ENCODE measurements at regions not wholly inside any gene's neighbourhood (a gene's known extent, or its start where the extent isn't known, plus 50 kb on each side); places are given as distances from the start of the nearest gene placed in this dataset.

- H3K4me3 ChIP-seq (ENCODE audit: low read depth, low read length) = no peak overlapping the region
- TF ChIP-seq CTCF (IDR thresholded peaks at IDR 0.05; ENCODE audit: low read depth, low read length) = no peak
These were observed 78.3 kb upstream of the MAP4K4 start for GRCh38 chr2:101619191-101619591.

- H3K4me3 ChIP-seq (ENCODE audit: low read depth, low read length) = no peak overlapping the region
- no peak for TF ChIP-seq CTCF (IDR thresholded peaks at IDR 0.05; ENCODE audit: low read depth, low read length)
These were observed 79.7 kb upstream of the MAP4K4 start for GRCh38 chr2:101617796-101618195.

DNA sequence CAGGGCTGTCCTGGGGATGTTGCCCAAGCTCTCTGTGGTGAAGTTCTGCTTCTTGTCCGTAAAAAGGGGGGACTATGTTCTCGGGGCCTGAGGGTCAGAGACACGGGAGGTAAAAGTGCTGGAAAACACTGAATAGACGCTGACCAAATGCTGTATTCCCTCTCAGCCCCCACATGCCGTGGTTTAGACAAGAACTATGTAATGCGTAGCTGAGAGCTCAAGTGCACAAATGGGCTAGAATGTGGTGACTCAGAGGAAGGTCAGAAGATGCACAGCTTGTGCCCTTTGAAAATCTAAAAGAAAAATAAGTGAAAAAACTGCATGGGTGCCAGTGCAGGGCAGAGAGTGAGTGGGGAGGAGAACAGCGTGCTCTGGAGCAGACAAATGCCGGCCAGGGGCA lies 80.3 kb upstream of the MAP4K4 start:
- H3K4me3 ChIP-seq (ENCODE audit: low read depth, low read length) = no peak overlapping the region
- no peak for TF ChIP-seq CTCF (IDR thresholded peaks at IDR 0.05; ENCODE audit: low read depth, low read length)

DNA sequence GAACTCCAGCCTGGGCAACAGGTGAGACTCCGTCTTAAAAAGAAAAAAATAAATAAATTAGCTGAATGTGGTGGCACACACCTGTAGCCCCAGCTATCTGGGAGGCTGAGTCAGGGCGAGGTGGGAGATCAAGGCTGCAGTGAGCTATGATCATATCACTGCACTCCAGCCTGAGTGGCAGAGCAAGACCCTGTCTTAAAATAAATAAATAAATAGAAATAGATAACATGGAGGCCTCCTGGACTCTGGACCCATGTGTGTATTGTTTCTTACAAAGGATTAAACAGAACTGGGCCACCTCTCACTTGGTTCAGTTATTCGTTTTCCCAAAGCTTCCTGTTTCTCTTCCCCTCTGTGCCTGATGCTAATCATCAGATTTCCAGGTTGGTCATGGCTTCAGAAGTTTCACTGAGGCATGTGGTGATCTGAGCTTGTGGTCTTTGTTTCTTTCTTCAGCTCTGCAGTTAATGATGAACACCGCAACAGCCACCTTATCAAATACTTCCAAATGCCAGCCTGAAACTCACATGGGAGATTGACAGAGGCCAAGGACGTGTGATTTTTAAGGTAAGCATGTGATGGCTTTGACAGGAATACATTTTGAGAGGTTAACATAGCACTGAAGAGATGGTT lies 83.3 kb upstream of the MAP4K4 start:
- H3K4me3 ChIP-seq (ENCODE audit: low read depth, low read length) = no peak overlapping the region
- TF ChIP-seq CTCF (IDR thresholded peaks at IDR 0.05; ENCODE audit: low read depth, low read length) = no peak

GRCh38 chr2:101613056-101613704 lies 84.3 kb upstream of the MAP4K4 start:
- TF ChIP-seq CTCF (IDR thresholded peaks at IDR 0.05; ENCODE audit: low read depth, low read length) = no peak
- no peak overlapping the region for H3K4me3 ChIP-seq (ENCODE audit: low read depth, low read length)

DNA sequence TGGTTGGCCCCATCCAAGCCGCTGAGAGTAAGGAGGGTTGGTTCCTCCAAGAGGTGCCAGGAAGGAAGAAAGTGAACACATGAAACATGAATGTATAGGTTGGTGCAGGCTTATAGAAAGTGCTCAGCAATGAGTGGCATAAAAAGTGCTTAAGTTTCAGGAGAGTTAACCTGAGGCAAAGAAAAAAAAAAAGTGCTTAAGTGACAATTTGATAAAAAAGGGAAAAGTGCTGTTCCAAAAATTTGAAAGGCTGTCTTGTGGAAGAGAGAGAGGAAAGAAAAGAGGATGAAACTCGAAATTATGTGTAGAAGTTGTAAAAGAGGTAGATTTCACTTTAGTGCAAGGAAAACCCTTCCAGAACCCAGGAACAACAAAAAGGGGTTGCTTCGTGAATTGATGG lies 85.5 kb upstream of the MAP4K4 start:
- no peak for TF ChIP-seq CTCF (IDR thresholded peaks at IDR 0.05; ENCODE audit: low read depth, low read length)
- no peak overlapping the region for H3K4me3 ChIP-seq (ENCODE audit: low read depth, low read length)

DNA sequence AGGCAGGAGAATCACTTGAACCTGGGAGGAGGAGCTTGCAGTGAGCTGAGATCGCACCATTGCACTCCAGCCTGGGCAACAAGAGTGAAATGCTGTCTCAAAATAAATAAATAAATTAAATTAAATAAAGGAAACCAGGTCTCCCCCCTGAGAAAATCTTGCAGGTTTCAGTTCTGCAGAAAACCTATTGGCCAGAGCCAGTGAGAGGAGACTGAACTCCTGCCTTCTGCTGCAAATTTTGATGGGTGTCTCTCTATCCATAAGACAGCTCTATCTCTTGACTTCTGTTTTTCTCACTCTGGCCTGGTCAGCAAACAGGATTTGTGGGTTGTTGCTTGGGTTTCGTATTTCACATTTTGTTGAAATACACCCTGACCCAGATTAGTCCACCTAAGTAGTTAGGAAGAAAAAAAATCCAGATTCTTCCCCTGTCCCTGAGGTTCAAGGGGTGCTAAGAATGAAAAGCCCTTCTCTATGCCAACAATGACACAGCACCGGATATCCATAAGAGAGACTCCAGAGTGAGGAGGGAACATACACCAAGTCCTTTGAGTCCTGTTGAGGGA lies 86.7 kb upstream of the MAP4K4 start:
- TF ChIP-seq CTCF (IDR thresholded peaks at IDR 0.05; ENCODE audit: low read depth, low read length) = no peak
- no peak overlapping the region for H3K4me3 ChIP-seq (ENCODE audit: low read depth, low read length)
